ACC112 (cell line): ENCODE measurements at regions not wholly inside any gene's neighbourhood (a gene's known extent, or its start where the extent isn't known, plus 50 kb on each side); places are given as distances from the start of the nearest gene placed in this dataset.

Experiments used
- H2AFZ ChIP-seq: fragments of 200-600 bp; sonication (generic); one replicate; pipeline ENCODE4 v1.6.0; 2017; ENCODE audit warnings: antibody characterized with exemption, low read length; ENCODE audit not compliant: unreplicated experiment
- H3K27ac ChIP-seq: fragments of 200-600 bp; sonication (generic); 2 replicates; pipeline ENCODE4 v1.5.1; 2014; ENCODE audit warnings: low read depth, mild to moderate bottlenecking, antibody characterized with exemption, low read length, moderate library complexity
- H3K27me3 ChIP-seq: fragments of 200-600 bp; sonication (generic); 2 replicates; pipeline ENCODE4 v1.6.1; 2014; ENCODE audit warnings: mild to moderate bottlenecking, antibody characterized with exemption, low read length, moderate library complexity, mixed read lengths; ENCODE audit not compliant: insufficient read depth
- H3K36me3 ChIP-seq: fragments of 200-600 bp; sonication (generic); 2 replicates; pipeline ENCODE4 v1.6.1; 2016; ENCODE audit warnings: mild to moderate bottlenecking, antibody characterized with exemption, low read length, moderate library complexity, mixed read lengths; ENCODE audit not compliant: insufficient read depth
- H3K4me1 ChIP-seq: fragments of 200-600 bp; sonication (generic); one replicate; pipeline ENCODE4 v1.6.1; 2016; ENCODE audit warnings: low read length, mixed read lengths; ENCODE audit not compliant: insufficient read depth, unreplicated experiment, control insufficient read depth
- H3K4me3 ChIP-seq: fragments of 200-600 bp; sonication (generic); 2 replicates; pipeline ENCODE4 v1.5.1; 2014; ENCODE audit warnings: mild to moderate bottlenecking, low read depth, low read length
- H3K79me2 ChIP-seq: fragments of 200-600 bp; sonication (generic); one replicate; pipeline ENCODE4 v1.6.0; 2016; ENCODE audit warnings: low read length; ENCODE audit not compliant: control insufficient read depth, unreplicated experiment, insufficient read depth

GRCh38 chr10:128463991-128464760 lies 338.0 kb upstream of the MKI67 start:
- Histone ChIP-seq H3K27ac (no peak overlapping the region), H3K36me3 (no peaks in the 10 kb centered on the region), H3K4me3 (no peak overlapping the region), H3K27me3 (no peaks in the 10 kb centered on the region), H3K4me1 (no peaks in the 10 kb centered on the region), H2AFZ (no peak overlapping the region), H3K79me2 (no peaks in the 10 kb centered on the region)

GRCh38 chr10:128465697-128466096 lies 339.5 kb upstream of the MKI67 start:
- Histone ChIP-seq H3K4me1 (no peaks in the 10 kb centered on the region), H3K79me2 (no peaks in the 10 kb centered on the region), H3K27me3 (no peaks in the 10 kb centered on the region), H3K4me3 (no peak overlapping the region), H3K27ac (no peak overlapping the region), H3K36me3 (no peaks in the 10 kb centered on the region), H2AFZ (no peak overlapping the region)

- H3K4me3 ChIP-seq: no peak overlapping the region
- H3K27ac ChIP-seq: no peak overlapping the region
- no peak overlapping the region for H2AFZ ChIP-seq
- H3K4me1 ChIP-seq: no peaks in the 10 kb centered on the region
- H3K27me3 ChIP-seq: no peaks in the 10 kb centered on the region
- no peaks in the 10 kb centered on the region for H3K36me3 ChIP-seq
- H3K79me2 ChIP-seq: no peaks in the 10 kb centered on the region
Observed at GRCh38 chr10:128466831-128467371, 340.7 kb upstream of the MKI67 start.

GRCh38 chr10:128468462-128468861 lies 342.2 kb upstream of the MKI67 start:
- no peaks in the 10 kb centered on the region for H3K79me2 ChIP-seq
- no peak overlapping the region for H3K4me3 ChIP-seq
- no peaks in the 10 kb centered on the region for H3K4me1 ChIP-seq
- H2AFZ ChIP-seq: no peak overlapping the region
- no peak overlapping the region for H3K27ac ChIP-seq
- no peaks in the 10 kb centered on the region for H3K27me3 ChIP-seq
- no peaks in the 10 kb centered on the region for H3K36me3 ChIP-seq

- Histone ChIP-seq H2AFZ (no peak overlapping the region), H3K4me3 (no peak overlapping the region)
Observed at GRCh38 chr10:128469515-128469914, 343.3 kb upstream of the MKI67 start.

GRCh38 chr10:128470321-128470965 lies 344.2 kb upstream of the MKI67 start:
- no peak overlapping the region for H3K4me3 ChIP-seq
- no peaks in the 10 kb centered on the region for H3K27me3 ChIP-seq
- H3K36me3 ChIP-seq: no peaks in the 10 kb centered on the region
- no peaks in the 10 kb centered on the region for H3K4me1 ChIP-seq
- H3K27ac ChIP-seq: no peak overlapping the region
- no peaks in the 10 kb centered on the region for H3K79me2 ChIP-seq
- no peak overlapping the region for H2AFZ ChIP-seq

More at GRCh38 chr10:128469515-128469914, 343.3 kb upstream of the MKI67 start:
- H3K27ac ChIP-seq: no peak overlapping the region
- H3K27me3 ChIP-seq: no peaks in the 10 kb centered on the region
- H3K4me1 ChIP-seq: no peaks in the 10 kb centered on the region
- H3K79me2 ChIP-seq: no peaks in the 10 kb centered on the region
- no peaks in the 10 kb centered on the region for H3K36me3 ChIP-seq

- Histone ChIP-seq H2AFZ (no peak overlapping the region), H3K4me3 (no peak overlapping the region), H3K27ac (no peak overlapping the region), H3K36me3 (no peaks in the 10 kb centered on the region), H3K79me2 (no peaks in the 10 kb centered on the region), H3K27me3 (no peaks in the 10 kb centered on the region), H3K4me1 (no peaks in the 10 kb centered on the region)
Observed at GRCh38 chr10:128471151-128471550, 344.9 kb upstream of the MKI67 start.

GRCh38 chr10:128472196-128472595 lies 346.0 kb upstream of the MKI67 start:
- Histone ChIP-seq H2AFZ (no peak overlapping the region), H3K4me3 (no peak overlapping the region), H3K4me1 (no peaks in the 10 kb centered on the region), H3K27me3 (no peaks in the 10 kb centered on the region), H3K27ac (no peak overlapping the region), H3K36me3 (no peaks in the 10 kb centered on the region), H3K79me2 (no peaks in the 10 kb centered on the region)

- Histone ChIP-seq H3K36me3 (no peaks in the 10 kb centered on the region), H2AFZ (no peak overlapping the region), H3K4me1 (no peaks in the 10 kb centered on the region), H3K4me3 (no peak overlapping the region), H3K79me2 (no peaks in the 10 kb centered on the region), H3K27me3 (no peaks in the 10 kb centered on the region), H3K27ac (no peak overlapping the region)
Observed at GRCh38 chr10:128473396-128473795, 347.2 kb upstream of the MKI67 start.

GRCh38 chr10:128473911-128474310 lies 347.7 kb upstream of the MKI67 start:
- no peak overlapping the region for H2AFZ ChIP-seq
- H3K27me3 ChIP-seq: no peaks in the 10 kb centered on the region
- H3K27ac ChIP-seq: no peak overlapping the region
- H3K4me1 ChIP-seq: no peaks in the 10 kb centered on the region
- no peak overlapping the region for H3K4me3 ChIP-seq
- H3K36me3 ChIP-seq: no peaks in the 10 kb centered on the region
- H3K79me2 ChIP-seq: no peaks in the 10 kb centered on the region

- no peaks in the 10 kb centered on the region for H3K4me1 ChIP-seq
- no peak overlapping the region for H3K4me3 ChIP-seq
- no peaks in the 10 kb centered on the region for H3K27me3 ChIP-seq
- no peaks in the 10 kb centered on the region for H3K79me2 ChIP-seq
- H3K36me3 ChIP-seq: no peaks in the 10 kb centered on the region
- H2AFZ ChIP-seq: no peak overlapping the region
- no peak overlapping the region for H3K27ac ChIP-seq
Observed at GRCh38 chr10:128474571-128474970, 348.3 kb upstream of the MKI67 start.
